DMS 273 treated with DMSO at 0.1 percent for 48 hours (cell line): ENCODE measurements at regions not wholly inside any gene's neighbourhood (a gene's known extent, or its start where the extent isn't known, plus 50 kb on each side); places are given as distances from the start of the nearest gene placed in this dataset.
"Not testable (repeated sequence)": the region's sequence is repeated elsewhere in the genome, so short reads cannot be mapped to it uniquely, and the experiment has no call there.

ENCODE experiments used
- DNase-seq: peaks from one replicate; lab custom pipeline; 2025; lab: John Stamatoyannopoulos, UW

DNA sequence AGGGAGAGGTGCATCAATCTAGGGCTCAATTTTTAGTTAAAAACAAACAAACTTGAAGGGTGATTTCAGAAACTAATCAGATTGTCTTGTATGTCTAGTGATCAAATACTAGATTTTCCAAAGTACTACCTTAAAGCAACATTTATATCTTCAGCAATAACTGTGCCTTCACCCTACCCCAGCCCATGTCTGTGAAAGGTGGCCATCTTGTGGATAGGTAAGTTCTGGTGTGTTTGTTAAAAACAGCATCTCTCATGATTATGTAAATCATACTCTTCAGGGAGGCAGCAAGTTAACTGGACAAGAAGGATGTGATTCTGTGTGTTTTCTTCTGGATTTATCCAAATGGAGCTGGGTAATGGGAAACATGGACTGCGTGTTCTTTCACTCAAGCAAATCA is 81.4 kb upstream of the ACSL1 start:
- DNase-seq: no peak

DNA sequence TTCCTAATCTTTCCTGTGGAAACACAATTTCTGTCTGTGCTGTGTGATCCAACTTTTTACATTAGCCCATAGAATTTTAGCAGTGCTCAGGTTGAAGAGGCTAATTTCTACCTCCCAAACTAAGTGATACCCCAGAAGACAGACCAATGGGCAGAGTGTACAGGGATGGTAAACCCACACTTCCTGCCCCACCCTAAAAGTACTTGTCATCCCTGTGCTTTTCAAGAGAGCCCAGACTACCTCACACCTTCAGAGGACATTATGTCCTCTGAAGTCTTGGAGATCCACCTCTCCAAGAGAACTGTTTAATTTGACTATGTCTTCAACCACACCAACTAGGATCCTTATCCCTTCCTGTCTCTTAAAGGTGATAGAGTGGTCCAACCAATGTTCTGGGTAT is 82.0 kb upstream of the ACSL1 start:
- DNase-seq: no peak

DNA sequence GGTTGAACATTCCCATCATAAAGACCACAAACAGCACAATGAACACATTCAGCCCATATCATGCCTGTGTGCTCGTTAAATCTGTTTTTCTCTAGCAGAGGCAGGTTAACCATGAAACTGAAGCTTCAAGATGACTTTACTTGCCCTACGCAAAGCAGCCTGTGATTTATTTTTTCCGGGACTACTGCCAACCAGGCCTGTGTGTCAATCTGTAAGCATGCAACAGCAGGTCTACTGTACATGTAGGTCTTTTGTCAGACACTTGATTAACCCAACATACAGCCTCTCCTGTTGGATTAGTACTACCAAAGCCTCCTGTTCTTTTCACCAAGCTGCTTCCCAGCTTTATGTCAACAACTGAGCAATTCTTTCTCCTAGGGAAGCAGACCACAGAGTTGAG is 85.5 kb upstream of the ACSL1 start:
- peak; percentile 1 for DNase-seq

DNA sequence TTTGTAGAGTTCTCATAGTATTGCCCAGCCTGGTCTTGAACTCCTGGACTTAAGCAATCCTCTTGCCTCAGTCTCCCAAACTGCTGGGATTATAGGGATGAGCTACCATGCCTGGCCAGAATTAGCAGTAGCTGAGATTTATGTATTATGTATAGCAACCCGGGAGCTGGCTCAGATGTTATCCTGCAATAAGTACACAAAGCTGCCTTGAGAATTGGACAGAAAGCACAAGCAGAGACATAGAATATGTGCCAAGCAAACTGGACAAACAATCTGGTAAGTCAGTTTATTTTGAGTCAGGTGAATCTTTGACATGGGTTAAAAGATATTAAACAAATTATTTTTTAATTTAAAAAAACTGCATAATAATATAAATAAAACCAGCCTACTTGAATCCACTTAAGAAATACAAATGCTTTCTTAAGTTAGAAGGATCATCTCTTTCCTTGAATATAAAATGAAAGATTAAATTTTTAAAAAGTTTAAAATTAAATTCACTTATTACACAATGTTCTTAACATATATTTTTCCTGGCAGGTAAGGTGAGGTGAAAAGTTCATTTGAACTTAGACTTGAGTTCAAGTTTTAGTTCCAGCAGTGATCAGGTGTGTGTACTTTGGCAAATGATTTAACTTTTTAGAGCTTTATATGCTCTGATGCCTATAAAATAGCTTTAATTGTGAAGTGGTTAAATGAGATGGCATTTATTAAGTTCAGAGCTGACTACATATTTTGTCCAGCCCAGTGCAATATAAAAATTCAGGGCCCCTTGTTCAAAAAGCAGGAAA is 87.8 kb upstream of the ACSL1 start:
- DNase-seq: no peak

DNA sequence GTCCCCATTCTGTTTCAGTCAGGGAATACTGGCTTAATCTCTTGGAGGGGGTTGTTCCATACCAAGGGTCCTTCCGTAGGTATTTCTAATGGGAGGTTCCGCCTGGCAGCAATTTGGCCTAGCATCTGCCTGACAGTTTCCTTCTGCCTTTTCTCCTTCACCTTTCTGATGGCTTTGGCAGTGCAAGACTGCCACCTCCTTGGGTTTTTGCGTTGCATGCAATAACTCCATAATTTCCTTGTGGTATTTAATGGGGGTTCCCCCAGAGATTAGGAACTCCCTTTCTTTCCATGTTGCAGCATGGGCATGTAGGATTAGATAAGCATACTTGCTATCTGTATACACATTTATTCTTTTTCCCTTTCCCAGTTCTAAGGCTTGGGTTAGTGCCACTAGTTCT is 93.0 kb upstream of the ACSL1 start:
- not testable (repeated sequence) for DNase-seq

DNA sequence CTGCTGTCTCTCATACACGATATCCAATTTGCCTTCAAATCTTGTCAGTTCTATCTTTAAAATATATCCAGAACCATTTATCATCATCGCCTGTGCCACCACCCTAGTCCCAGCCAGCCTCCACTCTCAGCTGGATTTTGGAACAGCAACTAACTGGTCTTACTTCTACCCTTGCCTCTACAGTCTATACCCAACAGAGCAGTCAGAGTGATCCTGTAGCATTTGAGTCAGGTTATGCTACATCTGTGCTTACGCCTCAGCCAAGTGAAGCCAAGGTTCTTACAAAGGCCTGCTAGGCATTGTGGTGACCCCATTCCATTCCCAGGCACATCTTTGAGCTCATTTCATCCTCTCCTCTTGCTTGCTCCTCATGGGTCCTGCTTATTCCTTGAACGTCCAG is 95.7 kb upstream of the ACSL1 start:
- DNase-seq: no peak

DNA sequence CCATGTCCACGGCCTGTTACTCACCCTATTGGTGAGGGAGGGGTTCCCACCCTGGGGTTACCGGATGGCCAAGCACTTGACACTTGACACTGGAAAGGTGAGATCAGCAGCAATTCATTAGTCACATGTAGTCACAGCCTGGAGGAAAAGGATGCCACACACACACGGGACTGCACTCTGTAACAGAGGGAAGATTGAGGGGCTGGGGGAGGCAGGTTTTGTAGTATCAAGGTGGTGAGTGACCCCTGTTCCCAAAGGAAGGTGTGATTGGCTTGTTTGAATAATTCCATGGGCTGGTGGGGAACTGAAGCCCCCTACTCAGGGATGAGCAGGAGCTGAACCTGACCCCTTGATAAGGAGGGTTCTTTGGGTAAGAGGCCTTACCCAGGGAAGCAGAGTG is 96.0 kb upstream of the HELT start:
- DNase-seq: no peak

DNA sequence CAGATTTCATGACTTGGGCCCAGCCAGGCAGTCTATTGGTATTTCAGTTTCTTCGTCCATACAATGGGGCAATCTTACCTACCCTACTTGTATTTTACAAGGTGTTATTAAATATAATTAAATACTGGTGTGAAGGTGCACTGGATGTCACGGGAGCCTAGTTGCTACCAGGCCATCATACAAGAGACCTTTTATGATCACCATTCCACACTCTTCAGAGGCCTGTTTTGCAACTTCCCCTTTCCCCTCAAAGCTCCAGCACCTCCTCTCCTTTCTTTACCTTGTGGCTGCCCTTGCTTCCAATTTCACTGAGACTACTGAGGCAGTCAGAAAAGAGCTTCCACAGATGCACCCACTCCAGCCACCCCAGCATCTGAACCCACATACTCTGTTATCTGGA is 93.8 kb upstream of the HELT start:
- no peak for DNase-seq

DNA sequence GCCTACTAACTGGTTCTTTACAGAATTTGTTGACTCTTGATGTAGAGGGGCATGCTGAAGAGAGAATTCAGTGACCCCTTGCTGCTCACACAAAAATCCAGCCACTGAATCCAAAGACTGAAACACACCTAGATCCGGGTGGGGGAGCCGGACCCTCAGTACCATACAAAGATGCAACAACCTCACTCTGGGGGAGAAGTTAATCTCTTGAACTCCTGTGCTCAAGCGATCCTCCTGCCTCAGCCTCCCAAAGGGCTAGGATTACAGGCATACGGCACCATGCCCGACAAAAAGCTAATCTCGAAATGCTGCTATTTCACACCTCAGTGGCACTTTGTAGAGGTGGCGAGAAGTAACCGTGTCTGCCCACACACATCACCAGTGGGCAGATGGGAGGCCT is 88.8 kb upstream of the HELT start:
- no peak for DNase-seq

DNA sequence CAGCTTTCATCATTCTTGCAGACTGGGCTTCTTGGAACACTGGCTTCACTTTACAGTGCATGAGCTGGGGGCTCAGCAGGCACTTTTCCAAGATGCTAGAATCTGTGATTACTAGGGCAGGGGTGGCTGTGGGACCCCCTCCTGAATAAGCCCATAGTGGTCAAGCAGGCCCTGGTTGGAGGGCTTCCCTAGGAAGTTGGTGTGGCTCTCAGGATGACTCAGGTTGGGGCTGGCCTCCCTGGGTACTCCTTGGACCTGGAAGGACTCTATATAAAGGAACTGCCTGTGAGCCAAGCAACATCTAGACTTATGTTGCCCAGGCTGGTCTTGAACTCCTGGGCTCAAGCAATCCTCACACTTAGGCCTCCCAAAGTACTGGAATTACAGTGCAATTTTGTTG is 88.3 kb upstream of the HELT start:
- no peak for DNase-seq

DNA sequence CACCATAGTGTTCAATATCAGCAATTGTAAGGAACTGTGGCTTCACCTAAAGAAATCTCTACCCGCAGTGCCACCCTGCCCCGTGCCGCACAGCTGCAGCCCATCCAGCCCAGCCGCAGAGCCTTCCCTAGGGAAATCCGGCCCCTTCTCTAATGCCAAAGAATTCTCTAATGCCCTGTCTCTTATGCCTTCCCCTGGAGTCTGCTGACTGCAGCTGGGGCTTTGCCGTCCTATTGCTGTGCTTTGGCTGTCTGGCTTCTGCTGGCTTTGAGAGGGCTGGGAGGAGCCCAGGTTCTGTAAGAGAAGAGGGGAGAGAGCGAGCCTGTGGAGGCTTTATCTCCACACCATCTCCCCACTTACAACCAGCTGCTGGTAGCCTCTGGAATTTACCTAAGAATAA is 85.9 kb upstream of the HELT start:
- DNase-seq: no peak

DNA sequence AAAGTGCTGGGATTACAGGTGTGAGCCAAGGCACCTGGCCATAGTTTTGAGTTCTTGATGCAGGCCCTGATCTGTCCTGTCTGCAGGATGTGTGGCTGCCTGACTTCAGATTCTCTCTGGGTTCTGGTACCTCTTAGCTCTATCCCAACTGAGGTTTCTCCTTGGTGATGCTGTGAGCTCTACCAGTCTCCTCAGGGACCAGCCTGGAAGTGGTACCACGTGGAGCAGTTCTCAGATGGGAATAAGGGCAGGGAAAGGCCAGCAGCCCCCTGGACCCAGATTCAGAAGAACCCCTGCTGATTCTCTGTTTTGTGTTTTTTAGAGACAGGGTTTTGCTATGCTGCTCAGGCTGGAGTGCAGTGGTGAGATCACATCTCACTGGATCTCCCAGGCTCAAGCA is 85.0 kb upstream of the HELT start:
- no peak for DNase-seq

DNA sequence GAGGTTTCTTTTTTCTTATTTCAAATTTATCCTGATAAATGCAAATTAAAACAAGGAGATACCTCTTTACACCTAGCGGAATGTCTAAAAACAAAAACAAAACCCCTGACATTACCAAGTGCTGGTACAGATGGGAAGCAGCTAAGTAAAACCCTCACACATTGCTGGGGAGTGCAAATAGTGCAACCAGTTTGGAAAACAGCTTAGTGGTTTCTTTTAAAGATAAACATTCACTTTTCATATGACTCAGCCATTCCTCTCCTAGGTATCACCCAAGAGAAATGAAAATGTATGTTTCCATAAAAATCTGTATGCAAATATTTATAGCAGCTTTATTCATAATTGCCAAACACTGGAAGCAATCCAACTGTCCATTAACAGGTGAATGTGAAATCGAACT is 84.1 kb upstream of the HELT start:
- no peak for DNase-seq

DNA sequence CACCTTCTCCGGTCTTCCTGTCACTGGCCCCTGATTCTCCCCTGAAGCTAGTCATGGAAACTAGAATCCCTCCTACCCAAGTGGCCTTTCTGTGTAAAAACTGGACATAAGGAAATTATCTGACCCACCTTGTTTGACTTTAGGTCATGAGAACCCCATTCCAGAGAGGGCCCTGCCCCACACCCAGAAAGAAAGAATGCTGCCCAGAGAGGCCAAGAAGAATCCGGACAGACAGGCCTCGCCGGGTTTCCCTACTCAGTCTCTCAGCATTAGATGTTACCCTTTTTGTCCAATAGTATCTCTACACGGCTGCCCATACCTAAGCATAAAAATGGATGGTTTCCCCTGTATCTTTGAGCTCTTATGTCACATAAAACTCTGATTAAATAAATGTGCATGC is 83.3 kb upstream of the HELT start:
- no peak for DNase-seq

DNA sequence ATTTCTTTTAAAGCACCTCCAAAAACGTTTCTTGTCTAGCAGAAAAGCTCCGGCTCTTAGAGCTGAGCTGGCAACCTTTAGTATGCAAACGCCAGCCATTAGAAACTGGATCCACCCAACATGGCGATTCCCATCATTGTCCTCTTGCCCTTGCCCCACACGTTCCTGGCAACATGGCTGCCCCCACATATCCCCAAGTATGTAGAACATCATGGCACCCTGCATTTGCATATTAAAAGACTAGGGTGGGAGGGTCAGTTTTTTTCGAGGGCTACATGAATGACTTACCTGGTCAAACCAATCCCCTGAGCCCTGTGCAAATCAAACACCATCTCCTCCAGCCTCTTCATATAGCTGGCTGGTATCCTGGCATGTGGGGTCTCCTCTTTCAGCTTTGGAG is 82.2 kb upstream of the HELT start:
- no peak for DNase-seq

DNA sequence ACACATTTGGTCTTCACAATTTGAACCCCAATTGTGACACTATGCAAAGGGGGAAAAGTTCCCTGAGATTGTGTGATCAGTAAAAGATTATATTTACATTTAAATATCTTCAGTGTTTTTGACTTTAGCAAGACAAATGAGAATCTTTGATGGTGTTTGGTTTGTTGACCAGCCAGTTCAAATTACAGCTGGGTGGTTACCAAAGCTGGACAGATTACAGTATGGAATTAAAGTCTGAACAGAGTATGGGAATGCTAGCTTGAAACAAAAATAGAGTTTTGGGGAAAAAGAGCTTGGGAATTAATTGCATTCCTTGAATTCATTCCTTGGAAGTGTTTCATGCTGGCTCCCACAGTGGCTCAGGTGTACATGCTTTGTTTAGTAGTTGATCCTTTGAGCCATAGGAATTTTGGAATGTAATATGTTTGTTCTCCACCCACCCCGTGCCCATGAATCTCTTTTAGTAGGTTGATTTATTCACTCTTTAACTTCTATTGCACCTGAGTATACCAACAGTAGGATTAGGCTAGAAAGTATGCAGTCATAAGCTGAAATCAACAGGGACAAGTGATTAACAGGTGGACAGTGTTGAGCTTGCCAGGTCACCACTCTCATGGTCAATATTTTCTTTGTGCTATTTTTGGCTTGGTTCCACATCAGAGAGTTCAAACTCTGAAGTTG is 81.1 kb upstream of the HELT start:
- no peak for DNase-seq

DNA sequence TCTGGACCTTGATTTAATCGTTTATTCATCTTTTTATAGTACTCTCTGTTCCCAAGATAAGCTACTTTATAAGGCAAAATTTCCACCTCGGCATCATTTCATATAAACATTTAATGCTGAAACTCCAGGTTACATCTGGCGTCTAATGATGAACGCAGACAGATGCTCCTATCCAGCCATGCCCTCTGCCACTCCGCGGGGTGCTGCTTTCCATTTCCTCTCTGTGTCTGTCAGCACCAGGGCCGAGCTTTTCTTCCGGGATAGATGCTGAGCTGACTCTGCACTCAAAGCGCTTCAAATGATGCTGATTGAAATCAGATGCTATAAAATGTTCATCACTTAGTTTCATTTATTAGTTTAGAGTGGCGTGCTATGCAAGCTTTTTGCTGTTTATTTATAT is 80.5 kb upstream of the HELT start:
- no peak for DNase-seq

DNA sequence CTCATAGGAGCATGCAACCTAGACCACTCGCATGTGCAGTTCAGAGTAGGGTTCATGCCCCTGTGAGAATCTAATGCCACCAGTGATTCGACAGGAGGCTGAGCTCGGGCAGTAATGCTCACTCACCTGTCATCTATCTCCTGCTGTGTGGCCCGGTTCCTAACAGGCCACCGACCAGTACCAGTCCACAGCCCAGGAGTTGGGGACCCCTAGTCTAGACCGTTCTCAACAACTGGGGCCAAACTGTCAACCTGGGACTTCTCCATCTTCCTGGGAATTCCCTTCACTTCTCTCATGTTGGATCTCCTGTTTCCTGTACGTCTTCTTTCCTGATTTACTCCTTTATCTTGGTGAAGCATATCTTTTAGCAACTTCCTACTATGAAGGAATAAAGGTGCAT is 79.4 kb upstream of the HELT start:
- DNase-seq: no peak

DNA sequence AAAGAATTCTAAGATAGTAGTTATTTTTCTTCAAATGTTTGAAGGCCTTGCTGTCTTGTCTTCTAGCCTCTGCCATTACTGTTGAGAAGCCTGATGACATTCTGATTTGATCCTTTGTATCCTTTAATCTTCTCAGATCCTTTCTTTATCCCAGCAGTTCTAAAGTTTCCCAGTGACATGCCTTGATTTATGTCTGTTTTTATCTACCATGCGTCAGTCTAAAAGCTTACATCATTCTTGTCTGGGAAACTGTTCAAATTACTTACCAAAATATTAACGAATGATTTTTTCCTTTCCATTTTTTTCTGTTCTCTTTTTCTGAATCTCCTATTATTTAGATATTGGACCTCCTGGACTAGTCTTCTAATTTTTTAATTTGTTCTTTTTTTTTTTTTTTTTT is 78.3 kb upstream of the HELT start:
- no peak for DNase-seq

DNA sequence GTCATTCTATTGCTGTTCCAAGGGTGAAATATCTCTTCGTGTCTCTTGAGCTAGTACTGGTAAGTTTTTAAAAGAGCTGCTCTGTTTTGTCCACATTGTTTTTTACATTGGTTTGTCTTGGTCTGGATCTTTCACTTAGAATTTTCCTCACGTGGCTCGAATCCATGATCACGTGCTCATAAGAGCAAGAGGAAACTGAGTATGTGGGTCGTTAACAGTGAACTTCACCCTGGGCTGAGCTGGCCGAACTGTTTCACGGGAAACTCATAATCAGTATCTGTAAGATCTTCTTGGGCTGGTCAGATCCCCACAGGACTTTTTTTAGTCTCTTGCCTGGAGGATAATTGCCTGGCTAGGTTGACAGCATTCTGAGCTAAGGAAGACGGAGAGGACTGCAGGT is 77.8 kb upstream of the HELT start:
- DNase-seq: no peak

DNA sequence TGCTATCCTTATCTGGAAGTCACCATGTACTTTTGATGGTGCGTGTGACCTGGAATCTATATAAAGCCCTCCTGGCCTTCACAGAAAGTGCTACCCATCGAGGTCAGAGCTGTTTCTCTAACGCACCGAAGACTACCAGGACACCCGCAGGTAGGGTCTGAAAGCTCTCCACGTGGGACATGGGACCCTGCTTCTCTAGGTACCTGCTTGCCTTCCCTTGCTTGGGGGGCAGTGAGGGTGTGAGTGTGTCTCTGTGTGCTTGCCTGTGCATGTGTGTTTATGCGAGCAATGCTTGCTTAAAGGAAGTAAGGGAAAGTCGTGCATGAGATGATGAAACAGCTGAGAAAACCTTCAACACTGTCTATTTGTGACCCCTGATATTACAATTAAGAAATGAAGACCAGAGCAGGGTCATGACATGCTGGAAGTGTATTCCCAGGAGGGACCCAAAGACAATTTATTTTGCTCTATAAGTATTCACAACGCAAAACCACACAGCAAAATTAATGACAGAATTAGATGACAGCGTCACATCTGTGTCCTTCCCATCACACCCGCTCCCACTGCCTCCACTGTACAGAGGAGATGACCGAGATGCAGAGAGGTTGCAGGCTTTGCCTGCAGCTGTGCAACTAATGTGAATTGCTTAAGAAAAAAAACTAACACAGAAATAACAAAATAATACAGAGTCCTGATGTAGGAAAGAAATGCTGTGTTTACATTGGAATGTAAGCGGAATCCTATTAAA is 76.4 kb upstream of the HELT start:
- DNase-seq: no peak

DNA sequence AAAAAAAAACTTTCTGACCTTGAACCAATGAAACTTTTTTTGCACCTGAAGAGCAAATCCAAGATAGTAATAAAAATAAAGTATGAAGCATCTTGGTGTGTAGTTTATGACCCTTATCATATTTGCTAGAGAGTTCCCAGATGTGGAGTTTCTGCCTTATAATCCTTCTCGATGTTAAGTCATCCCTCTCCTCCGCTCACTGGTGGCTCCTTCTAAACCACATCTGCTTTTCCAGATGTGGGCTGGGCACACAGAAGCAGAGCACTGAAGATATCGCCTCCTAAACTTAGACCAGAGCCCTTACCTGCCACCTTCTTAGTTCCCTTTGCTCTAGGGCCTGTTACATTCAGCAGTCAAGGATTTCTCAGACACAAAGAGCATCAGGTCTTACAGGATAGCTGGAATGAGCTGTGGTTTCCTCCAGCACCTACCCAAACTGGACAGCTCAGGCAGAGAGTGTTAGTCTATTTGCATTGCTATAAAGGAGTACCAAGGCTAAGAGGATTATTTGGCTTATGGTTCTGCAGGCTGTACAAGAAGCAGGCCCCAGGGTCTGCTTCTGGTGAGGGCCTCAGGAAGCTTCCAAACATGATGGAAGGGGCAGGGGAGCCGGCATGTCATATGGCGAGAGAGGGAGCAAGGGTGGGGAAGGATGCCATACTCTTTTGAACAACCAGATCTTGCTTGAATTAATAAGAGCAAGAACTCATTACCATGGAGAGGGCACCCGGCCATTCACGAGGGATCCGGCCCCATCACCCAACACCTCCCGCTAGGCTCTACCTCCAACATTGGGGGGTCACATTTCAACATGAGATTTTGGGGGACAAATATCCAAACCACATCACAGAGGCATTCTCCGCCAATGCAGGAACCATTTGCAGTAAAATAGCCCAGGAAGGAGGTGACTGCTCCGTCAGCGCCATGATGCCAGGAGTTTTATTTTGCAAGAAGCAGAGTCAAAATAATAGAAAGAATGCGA is 75.6 kb upstream of the HELT start:
- no peak for DNase-seq
